Keratinocyte (primary cell): ENCODE measurements at regions not wholly inside any gene's neighbourhood (a gene's known extent, or its start where the extent isn't known, plus 50 kb on each side); places are given as distances from the start of the nearest gene placed in this dataset.

Source experiments
- EZH2 ChIP-seq: IDR thresholded peaks from one replicate; pipeline ENCODE4 v1.6.1; 2012; ENCODE audit warnings: inconsistent platforms, mild to moderate bottlenecking, low read length, moderate library complexity
- TF ChIP-seq, protein P1 (sequence below), 3 experiments: IDR thresholded peaks in 1 of 3; conservative IDR thresholded peaks in 1 of 3; optimal IDR thresholded peaks in 1 of 3; 2 replicates in 2 of 3; 3 replicates in 1 of 3; pipeline versions ENCODE3 to v1.5.1; 2011; ENCODE audit warnings: low read length in 3 of 3, mild to moderate bottlenecking in 3 of 3, moderate library complexity in 2 of 3, control low read depth in 1 of 3, inconsistent platforms in 1 of 3; ENCODE audit not compliant: insufficient read depth in 2 of 3; ENCODE audit errors: extremely low read depth in 1 of 3

DNA sequence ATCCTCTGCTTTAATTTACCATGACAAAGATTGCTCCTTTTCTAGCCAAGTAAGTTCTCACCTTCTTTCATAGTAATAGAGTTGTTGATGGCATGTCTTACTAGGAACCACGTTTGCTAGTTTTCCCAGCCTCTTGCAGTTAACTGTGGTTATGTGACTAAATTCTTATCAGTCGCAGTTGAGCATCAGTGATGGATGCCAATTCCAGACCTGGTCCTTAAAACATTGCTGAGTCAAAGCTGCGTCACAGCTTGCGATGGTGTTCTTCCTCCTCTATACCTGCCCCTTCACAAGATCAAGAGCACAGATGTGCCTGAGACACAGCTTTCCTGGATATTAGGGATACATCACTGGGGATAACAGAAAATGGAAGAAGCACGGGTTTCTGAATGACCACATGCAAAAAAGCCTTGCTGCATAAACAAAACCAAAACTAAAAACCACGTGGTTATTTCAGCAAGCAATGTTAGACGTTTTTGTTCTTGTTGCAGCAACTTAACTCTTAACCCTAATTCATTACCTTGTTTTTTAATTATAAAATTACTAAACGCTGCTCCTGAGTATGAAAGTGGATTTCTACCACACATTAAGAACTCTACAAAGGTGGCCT is 97.6 kb upstream of the DACH1 start:
- TF ChIP-seq, protein P1, sequence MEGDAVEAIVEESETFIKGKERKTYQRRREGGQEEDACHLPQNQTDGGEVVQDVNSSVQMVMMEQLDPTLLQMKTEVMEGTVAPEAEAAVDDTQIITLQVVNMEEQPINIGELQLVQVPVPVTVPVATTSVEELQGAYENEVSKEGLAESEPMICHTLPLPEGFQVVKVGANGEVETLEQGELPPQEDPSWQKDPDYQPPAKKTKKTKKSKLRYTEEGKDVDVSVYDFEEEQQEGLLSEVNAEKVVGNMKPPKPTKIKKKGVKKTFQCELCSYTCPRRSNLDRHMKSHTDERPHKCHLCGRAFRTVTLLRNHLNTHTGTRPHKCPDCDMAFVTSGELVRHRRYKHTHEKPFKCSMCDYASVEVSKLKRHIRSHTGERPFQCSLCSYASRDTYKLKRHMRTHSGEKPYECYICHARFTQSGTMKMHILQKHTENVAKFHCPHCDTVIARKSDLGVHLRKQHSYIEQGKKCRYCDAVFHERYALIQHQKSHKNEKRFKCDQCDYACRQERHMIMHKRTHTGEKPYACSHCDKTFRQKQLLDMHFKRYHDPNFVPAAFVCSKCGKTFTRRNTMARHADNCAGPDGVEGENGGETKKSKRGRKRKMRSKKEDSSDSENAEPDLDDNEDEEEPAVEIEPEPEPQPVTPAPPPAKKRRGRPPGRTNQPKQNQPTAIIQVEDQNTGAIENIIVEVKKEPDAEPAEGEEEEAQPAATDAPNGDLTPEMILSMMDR (optimal IDR thresholded peaks at IDR 0.05 in 1 of 3, IDR thresholded peaks at IDR 0.05 in 1 of 3, conservative IDR thresholded peaks at IDR 0.05 in 1 of 3; ENCODE audit: extremely low read depth in 1 of 3, insufficient read depth in 2 of 3, low read length in 3 of 3) = no peak
- TF ChIP-seq EZH2 = no peak
